NCI-H2227 (cell line): ENCODE measurements at regions not wholly inside any gene's neighbourhood (a gene's known extent, or its start where the extent isn't known, plus 50 kb on each side); places are given as distances from the start of the nearest gene placed in this dataset.
"Not testable (repeated sequence)": the region's sequence is repeated elsewhere in the genome, so short reads cannot be mapped to it uniquely, and the experiment has no call there.

ENCODE experiments used
- DNase-seq: peaks from one replicate; lab custom pipeline; 2025; ENCODE audit not compliant: unreplicated experiment; lab: John Stamatoyannopoulos, UW

DNA sequence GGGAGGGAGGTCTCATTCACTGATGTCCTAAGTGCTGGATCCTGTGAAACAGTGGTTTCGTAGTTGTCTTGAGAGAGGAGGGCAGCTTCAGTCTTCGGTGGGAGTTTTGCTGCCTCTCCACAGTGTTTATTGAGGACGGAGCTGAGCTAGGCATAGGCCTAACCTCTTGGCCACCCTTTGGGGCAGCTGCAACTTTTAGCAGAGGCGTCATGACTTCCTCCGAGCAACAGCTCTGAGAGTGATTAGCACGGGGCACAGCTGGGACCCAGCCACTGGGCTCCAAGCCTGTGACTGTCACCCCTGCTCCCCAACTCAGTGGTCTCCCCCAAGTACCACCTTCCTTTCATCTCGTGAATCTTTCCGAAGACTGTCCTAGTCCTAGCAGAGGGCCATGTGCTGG, 139.9 kb upstream of the NCOR2 start:
- no peak for DNase-seq

DNA sequence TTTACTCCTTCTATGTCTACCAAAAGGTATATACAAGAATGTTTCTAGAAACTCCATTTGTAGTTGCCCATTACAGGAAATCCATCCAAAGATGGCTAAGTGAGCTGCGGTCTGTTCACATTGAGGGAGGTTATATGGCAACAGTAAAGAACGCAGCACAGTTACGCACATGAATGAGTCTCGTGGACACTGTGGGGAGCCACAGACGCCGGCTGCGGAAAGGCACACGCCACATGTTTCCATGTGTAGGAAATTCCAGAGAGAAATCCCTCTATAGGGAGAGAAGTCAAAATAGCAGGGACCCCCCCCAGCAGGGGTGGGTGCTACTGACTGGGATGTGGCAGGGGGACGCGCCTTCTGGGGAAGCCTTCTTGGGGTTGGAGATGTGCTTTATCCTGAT, 139.0 kb upstream of the NCOR2 start:
- DNase-seq, result no peak

DNA sequence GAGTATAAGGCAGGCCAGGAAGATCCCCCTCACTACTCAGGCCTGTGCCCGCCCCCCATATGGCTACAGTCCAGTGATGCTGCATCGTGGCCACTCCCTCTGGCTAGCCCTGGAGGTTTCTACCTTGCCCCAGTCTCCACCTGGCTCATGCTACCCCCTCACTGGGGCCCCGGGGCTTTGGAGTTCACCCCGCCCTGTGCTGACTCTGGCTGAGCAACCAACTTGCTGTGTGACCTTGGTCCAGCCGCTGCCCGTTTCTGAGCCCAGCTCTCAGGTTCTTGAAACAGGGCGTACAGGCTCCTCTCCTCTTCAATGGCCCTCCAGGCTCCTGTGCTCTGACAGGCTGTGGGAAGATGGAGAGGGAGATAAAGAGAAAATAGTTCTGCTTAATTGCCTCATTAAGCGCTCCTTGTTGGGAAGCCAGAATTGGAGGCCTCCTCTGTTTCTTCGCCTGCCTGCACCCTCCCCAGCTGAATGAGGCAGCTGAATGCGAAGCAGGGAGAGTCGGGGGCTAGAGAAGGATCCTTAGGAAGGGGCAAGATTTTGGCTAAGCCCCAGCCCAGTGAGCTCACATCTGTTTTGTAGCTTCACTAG, 138.2 kb upstream of the NCOR2 start:
- peak; percentile 20 for DNase-seq

DNA sequence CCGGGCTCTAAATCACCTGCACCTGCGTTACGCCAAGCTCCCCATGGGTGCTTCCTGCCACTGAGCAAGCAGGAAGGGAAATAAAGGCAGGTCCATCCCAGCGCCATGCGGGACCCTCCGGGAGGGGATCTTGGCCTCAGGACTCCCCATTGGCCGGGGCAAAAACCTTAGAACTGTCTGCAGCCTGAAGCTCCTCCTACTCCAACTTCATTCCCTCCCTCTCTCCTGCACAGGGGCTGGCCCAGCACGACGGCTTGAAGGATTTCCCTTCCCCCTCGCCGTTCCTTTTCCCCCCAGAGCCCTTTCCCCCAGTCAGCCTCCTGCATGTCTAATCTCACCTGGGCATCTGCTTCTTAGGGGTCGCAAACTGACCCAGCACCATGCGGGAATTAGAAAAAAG, 137.2 kb upstream of the NCOR2 start:
- no peak for DNase-seq

DNA sequence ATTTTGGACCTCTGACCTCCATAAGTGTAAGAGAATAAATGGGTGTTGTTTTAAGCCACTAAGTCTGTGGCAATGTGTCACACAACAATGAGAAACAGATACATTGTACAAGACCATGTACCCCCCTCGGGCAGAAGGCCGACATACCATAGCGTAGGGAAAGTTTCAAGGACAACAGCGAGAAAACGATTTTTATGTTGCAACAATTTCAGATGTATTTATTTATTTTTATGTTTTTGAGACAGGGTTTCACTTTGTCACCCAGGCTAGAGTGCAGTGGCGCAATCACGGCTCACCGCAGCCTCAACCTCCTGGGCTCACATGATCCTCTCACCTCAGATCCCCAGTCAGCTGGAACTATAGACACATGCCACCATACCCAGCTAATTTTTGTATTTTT, 136.4 kb upstream of the NCOR2 start:
- DNase-seq, result no peak

DNA sequence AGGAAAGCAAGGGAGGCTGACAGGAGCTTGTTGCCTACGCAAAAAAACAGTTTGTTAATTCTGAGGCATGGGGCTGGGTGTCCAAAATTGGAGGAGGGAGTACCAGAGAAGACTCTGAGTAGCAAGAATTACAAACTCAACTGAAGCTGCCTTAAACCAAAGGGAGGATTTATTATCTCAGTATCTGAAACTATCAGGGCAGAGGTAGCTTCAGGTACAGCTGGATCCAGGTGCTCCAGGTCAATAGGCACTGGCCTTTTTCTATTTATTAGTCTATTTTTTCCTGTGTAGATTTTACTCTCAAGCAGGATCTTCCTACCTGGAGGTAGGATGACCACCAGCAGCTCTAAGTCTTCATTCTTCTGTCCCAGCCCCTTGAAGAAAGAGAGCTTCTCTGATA, 135.3 kb upstream of the NCOR2 start:
- DNase-seq, result no peak

DNA sequence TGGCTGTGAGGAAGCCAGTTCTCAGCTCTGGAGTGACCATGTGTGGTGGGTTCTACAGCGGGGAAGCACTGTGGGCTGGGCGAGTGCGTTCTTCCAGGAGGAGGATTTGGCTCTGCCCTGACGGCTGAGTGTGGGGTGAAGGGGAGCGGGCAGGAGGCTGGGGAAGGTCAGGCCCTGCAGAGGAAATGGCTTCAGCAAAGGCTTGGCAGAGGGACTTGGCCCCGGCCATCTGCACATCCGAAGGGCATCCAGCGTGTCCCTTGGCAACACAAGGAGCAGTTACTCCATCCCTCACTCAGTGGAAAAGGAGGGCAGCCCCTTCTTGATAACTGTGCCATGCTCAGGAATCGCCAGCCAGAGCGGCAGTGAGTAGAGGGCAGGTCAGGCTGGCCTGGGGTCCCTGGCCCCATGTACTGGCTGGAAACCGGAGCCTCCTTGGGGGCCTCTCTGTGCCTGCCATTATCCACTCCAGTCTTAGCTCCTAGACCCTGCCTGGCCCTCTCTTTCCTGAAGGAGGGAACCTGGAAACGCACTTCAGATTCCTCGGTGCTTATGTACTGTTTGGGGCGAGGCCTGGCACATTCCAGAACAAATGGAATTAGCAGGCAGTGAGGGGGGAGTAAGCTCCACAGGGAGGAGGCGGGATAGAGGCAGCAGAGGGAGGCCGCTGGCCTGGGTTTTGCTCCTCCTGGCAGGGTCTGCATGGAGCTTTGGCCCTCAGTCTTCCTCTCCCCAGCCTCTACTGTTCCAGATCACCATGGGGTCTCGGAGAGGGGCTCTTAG, 133.6 kb upstream of the NCOR2 start:
- DNase-seq, result no peak

DNA sequence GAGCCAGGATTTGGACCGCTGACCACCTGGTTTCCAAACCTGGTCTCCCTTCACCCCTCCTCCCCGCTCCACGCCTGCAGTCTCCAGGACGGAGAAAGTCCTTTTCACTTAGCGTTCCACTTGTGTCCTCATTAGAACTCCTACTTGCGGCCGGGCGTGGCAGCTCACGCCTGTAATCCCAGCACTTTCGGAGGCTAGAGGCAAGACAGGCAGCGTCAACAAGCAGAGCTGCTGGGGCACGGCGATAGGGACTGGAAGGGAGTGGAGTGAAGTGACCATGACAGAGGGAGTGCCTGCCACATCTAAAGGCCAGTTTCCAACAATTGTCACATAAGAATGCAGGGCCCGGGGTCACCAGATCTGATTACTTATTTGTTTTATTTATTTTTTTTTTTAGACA, 132.5 kb upstream of the NCOR2 start:
- no peak for DNase-seq

DNA sequence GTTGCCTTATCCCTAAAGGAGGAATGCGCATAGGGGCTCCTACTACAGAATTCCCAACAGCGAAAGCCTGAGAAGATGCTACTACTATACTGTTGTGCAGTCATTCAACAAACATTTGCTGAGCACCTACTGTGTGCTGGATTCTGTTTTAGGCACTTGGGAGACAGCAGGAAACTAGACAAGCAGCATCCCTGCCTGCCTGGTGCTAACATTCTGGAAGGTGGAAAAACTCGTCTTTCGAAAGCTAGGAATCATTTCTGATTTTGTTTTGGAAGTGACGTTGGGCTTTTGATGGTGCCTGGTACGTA, 131.5 kb upstream of the NCOR2 start:
- DNase-seq, result no peak

DNA sequence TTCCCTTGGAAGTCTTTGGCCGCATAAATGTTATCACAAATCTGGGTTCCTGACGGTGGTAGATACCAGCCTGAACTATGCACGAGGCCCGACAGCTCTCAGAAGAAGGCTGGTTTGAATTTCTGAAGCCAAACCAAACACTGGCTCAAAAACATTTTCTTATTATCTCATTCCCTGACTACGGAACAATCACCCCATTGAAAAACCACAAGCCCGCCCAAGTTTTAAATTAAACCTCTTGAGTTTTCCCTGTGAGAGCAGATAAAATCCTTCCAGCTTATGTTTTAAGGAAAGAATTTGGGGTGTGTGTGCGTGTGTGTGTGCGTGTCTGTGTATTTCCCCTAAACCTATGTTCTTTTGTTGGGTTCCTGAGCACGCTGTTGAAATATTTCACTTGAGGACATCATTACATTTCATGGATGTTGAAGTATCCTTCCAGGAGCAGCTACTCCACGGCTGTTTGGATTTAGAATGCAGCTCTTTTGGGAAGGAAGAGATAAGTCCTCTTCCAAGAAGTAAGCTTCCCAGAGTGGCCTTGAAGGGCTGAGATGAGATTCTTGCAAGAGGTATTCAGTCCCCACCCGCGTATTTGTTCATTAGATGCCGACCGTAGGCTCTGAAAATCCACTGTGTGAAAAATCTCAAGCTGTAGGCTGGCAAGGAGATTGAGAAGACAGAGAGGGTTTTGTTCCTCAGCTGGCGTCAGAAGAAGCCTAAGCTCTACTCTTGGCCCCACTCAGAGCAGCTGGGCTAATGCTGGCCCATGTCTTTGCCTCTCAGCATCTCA, 131.0 kb upstream of the NCOR2 start:
- no peak for DNase-seq

DNA sequence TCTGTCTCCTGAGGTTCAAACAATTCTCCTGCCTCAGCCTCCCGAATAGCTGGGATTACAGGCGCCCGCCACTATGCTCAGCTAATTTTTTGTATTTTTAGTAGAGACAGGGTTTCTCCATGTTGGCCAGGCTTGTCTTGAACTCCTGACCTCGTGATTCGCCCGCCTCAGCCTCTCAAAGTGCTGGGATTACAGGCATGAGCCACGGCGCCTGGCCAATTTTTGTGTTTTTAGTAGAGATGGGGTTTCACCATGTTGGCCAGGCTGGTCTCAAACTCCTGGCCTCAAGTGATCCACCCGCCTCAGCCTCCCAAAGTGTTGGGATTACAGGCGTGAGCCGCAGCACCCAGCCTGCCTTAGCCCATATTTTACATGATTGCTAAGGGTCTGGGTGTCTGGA, 130.3 kb upstream of the NCOR2 start:
- not testable (repeated sequence) for DNase-seq

DNA sequence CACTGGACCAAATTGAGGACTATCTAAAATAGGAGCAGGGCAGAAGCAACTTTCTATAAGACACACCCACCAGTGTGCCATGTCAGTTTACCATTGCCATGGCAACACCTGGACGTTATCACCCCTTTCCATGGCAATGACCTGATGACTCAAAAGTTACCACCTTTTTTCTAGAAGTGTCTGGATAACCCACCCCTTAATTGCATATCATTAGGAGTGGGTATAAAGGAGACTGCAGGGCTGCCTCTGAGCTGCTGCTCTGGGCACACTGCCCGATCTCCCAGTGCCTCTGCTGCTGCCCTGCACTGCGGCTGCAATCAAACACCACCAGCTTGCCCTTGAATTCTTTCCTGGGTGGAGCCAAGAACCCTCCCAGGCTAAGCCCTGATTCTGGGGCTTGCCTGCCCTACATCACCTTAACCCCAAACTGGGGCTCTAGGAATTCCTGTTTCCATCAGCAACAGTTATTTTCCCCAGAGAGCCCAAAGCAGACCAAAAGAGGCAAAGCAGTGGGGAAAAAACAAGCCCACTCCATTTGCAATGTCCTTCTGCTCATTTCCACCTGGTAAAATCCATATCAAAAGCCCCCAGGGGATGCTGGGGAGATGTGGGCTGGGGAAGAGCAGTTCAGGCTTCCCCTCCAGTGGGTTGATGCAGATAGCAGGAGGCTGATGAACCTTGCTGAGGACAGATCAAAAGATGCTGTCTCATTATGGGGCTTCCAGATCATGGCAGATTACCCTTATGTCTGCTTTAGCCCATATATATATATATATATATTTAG, 129.5 kb upstream of the NCOR2 start:
- DNase-seq, result no peak

DNA sequence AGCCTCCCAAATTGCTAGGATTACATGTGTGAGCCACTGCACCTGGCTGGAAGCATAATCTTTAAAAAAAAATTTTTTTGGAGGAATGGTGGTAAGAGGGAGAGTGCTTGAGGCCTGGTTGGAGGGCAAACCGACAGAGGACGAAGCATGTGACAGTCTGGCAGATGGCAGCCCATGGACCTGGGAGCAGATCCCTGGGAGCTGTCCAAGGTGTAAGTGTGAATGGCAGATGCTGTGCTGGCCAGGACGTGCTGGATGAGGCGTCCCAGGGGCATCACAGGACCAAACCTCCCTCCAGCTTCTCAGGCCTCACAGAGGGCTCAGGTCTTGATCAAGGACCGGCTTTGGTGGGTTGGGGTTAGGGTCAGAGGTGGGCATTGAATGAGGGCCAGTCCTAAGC, 128.4 kb upstream of the NCOR2 start:
- DNase-seq, result no peak

DNA sequence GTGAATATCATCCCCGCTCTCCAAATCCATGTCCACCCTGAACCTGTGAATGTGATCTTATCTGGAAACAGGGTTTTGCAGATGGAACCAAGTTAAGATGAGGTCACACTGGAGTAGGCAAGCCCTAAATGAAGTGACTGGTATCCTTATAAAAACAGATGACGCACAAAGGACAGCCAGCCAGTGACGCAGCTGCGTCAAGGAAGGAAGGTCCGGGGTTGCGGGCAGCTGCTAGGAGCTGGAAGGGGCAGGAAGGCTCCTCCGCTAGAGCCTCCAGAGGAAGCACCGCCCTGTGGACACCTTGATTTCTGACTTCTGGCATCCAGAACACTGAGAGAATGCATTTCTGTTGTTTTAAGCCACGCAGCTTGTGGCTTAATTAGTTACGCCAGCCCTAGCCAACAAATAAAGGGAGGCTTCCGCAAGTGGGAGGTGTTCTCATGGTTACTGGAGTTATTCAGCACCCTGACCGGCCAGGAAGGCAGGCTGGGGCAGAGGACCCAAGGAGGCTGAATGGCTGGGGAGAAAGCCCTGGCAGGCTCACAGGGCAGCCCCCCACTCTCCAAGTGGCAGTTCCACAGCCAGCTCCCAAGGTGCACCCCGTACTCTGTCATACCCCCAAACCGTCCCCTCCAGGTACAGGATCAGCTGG, 127.6 kb upstream of the NCOR2 start:
- DNase-seq, result peak; percentile 41

DNA sequence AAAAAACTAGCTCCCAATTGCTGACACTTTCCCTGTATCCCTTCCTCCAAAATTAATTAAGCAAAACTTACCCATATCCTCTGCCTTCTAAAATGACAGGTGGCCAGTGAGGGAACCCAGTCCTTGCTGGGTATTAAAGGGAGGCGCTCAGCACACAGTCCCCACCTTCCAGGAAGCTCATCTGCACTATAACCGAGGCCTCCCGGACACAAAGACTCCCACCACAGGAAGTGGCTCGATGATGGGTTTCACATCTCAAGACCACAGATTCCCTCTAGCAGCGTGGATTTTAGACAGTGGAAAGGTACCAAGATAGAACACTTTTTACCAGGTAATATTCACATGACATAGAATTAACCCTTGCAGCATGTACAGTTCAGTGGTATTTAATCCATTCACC, 126.8 kb upstream of the NCOR2 start:
- DNase-seq, result no peak

DNA sequence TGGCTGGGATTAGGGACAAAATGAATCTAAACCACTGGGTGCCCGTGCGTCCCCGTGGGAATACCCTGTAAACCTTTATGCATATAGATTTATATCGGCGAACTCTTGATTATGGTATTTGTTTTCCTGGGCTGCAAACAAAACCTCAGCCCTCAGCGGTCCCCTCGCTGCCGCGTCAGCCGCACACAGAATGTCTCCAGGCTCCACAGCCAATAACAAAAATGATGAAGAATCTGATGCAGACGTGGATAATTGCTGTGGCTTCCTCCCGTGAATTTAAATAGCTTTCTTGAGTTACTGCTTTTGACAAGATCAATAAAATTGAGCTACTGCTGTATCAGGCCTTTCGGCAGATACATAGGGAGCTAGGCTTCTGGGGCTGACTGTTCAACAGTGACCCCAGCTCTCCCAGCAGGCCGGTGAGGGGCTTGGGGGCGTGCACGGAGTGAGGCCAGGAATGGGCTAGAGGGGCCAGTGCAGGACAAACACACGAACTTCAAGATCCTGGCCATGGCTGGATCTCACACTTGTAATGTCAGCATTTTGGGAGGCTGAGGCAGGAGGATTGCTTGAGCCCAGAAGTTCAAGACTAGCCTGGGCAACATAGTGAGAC, 125.8 kb upstream of the NCOR2 start:
- no peak for DNase-seq

DNA sequence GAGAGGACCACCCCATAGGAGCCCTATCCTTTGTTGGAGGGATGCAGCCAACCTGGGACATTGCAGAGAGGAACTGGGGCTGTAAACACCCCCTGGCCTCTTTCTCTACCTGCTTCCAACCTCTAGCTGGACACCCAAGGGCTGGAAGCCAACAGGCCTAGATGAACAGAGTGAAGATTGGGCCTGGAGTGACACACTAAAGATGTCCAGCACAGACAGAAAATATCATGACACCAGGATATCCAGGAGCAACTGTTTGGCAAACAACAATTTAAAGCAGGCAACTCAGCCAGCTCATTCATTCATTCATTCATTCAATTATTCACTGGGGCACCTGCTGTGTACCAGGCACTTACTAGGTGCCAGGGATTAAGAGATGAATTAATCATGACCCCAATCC, 125.0 kb upstream of the NCOR2 start:
- no peak for DNase-seq

DNA sequence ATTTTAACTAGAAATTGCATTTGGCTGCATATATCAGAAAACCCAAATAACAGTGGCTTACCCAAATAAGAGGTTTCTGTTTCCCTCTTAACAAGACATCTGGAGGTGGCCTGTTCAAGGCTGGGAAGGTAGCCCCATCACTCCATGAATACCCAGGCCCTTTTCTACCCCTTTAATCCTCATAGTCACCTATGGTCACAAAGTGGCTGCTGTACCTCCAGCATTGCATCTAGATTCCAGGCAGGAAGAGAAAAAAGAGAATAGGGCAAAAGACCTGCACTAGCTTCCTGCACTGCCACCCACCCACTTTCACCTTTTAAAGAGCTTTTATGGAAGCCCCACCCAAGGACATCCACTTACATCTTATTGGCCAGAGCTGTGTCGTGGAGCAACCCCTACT, 124.0 kb upstream of the NCOR2 start:
- DNase-seq, result no peak

DNA sequence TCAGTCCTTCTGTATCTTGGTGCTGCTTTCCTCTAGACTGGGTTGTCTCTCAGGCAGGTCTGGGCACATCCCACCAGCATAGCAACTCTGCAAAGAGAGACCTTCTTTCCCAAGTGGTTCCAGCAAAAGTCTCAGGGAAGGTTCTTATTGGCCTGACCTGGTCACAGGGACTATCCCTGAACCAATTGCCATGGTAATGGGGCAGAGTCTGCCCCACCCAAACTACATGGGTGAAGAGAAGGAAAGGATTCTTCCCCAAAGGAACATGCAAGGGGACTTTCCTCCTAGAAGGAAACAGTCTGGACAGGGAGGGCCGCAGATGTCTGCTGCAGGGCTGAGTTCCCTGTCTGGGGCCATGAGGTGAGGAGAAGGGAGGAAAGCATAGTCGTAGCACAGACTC, 122.2 kb upstream of the NCOR2 start:
- no peak for DNase-seq

DNA sequence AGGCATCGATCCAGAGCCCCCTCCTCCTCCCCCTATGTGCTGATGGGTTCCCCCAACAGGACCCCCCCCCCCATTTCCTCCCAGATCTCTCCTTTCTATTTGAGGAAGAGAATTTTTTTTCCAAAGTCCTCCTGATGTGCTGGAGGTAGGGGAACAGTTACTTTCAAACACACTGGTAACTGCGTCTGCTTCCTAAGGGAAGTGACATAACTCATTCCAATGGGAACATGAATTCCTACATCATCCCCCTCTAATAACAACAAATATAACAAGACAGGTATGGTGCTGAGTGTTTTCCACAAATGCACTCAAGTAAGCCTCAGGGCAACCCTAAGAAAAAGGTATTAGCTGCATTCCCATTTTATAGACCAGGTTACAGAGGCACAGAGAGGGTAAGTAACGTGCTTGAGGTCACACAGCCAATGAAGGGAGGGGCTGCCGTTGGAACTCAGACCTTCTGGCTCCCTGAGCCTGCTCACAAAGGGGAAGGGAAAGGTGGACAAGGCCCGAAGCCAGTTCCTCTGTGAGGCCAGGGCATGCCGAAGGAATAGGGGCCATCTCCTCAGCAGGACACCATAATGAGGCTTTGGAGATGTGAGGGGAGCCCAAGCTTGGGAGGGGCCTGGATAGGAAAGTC, 121.1 kb upstream of the NCOR2 start:
- no peak for DNase-seq
